H1 (cell line): ENCODE measurements at regions not wholly inside any gene's neighbourhood (a gene's known extent, or its start where the extent isn't known, plus 50 kb on each side); places are given as distances from the start of the nearest gene placed in this dataset.

Experiments used
- CTCF ChIA-PET: fragments of 300-600 bp; sonication (Branson Sonifier 250); formaldehyde crosslinking; loops from one replicate; lab custom pipeline; 2021; ENCODE audit not compliant: partially characterized antibody; lab: Charles Lee
- POLR2A ChIA-PET: fragments of 300-600 bp; sonication (Branson Sonifier 250); formaldehyde crosslinking; loops from one replicate; lab custom pipeline; 2021; ENCODE audit warnings: inconsistent platforms; ENCODE audit not compliant: partially characterized antibody; lab: Charles Lee
- DNase-seq, 2 experiments: peaks; one replicate each; pipeline versions ENCODE4 v3.0.0 to v3.0.0-alpha.2; 2010 to 2022; ENCODE audit warnings: low spot score in 2 of 2, low read depth in 1 of 2, mixed read lengths in 1 of 2
- FAIRE-seq: peaks from 2 replicates; lab custom pipeline; 2011; peaks lifted over from hg19 to GRCh38; lab: Jason Lieb, UNC
- H2AFZ ChIP-seq: 2 replicates; pipeline ENCODE4 v1.8.1; 2012; ENCODE audit warnings: low read length, inconsistent platforms
- H2AK5ac ChIP-seq: 2 replicates; pipeline ENCODE4 v1.6.1; 2013; ENCODE audit warnings: low read depth, low read length
- H2BK120ac ChIP-seq: replicated peaks from 2 replicates; pipeline ENCODE3; 2013; ENCODE audit warnings: low read depth, low read length, inconsistent platforms
- H2BK12ac ChIP-seq: 2 replicates; pipeline ENCODE4 v1.6.1; 2013; ENCODE audit warnings: low read depth, low read length
- H2BK15ac ChIP-seq: 2 replicates; pipeline ENCODE4 v1.6.1; 2013; ENCODE audit warnings: low read length
- H2BK20ac ChIP-seq: 2 replicates; pipeline ENCODE4 v1.6.1; 2013; ENCODE audit warnings: low read length
- H2BK5ac ChIP-seq: 2 replicates; pipeline ENCODE4 v1.6.1; 2013; ENCODE audit warnings: low read depth, low read length
- H3K14ac ChIP-seq: 2 replicates; pipeline ENCODE4 v1.6.1; 2013; ENCODE audit warnings: inconsistent platforms; ENCODE audit not compliant: insufficient read length
- H3K18ac ChIP-seq: 2 replicates; pipeline ENCODE4 v1.6.1; 2013; ENCODE audit warnings: low read length; ENCODE audit errors: extremely low read depth
- H3K23ac ChIP-seq: 2 replicates; pipeline ENCODE4 v1.6.1; 2013; ENCODE audit warnings: inconsistent platforms; ENCODE audit not compliant: insufficient read length
- H3K23me2 ChIP-seq: 2 replicates; pipeline ENCODE4 v1.6.1; 2013; ENCODE audit warnings: low read depth, low read length
- H3K27ac ChIP-seq: 2 replicates; pipeline ENCODE4 v1.6.1; 2011; ENCODE audit warnings: low read depth, low read length, inconsistent platforms
- H3K27me3 ChIP-seq, 4 experiments: replicated peaks in 1 of 4; 1 replicate in 1 of 4; 2 replicates in 3 of 4; pipeline versions ENCODE4 v1.6.1 to v1.8.1; 2011 to 2013; ENCODE audit warnings: low read length in 3 of 4, mild to moderate bottlenecking in 3 of 4, inconsistent platforms in 2 of 4, mixed read lengths in 2 of 4, moderate library complexity in 1 of 4; ENCODE audit not compliant: control insufficient read depth in 3 of 4, insufficient read depth in 3 of 4; ENCODE audit errors: extremely low read depth in 1 of 4
- H3K36me3 ChIP-seq, 4 experiments: 2 replicates each; pipeline versions ENCODE4 v1.6.1 to v1.8.1; 2011 to 2013; ENCODE audit warnings: mild to moderate bottlenecking in 4 of 4, low read length in 3 of 4, moderate library complexity in 2 of 4, control low read depth in 1 of 4, inconsistent platforms in 1 of 4; ENCODE audit not compliant: insufficient read depth in 4 of 4, control insufficient read depth in 2 of 4
- H3K4ac ChIP-seq: replicated peaks from 2 replicates; pipeline ENCODE3; 2013; ENCODE audit warnings: low read length, low read depth, mixed read lengths, inconsistent platforms; ENCODE audit not compliant: insufficient read length
- H3K4me1 ChIP-seq, 4 experiments: replicated peaks in 1 of 4; 1 replicate in 1 of 4; 2 replicates in 3 of 4; pipeline versions ENCODE4 v1.6.1 to v1.8.1; 2011 to 2013; ENCODE audit warnings: low read length in 3 of 4, inconsistent platforms in 2 of 4, mixed read lengths in 1 of 4; ENCODE audit not compliant: insufficient read depth in 4 of 4, control insufficient read depth in 3 of 4
- H3K4me2 ChIP-seq, 2 experiments: 2 replicates each; pipeline versions ENCODE4 v1.6.1 to v1.8.1; 2011 to 2013; ENCODE audit warnings: low read depth in 2 of 2, low read length in 2 of 2, control low read depth in 1 of 2, inconsistent platforms in 1 of 2, mild to moderate bottlenecking in 1 of 2; ENCODE audit not compliant: insufficient read depth in 1 of 2
- H3K4me3 ChIP-seq, 4 experiments: fragments of 200-600, 300-600 bp in 1 of 4; sonication (generic), shearing (Covaris generic), sonication (Bioruptor Twin) in 1 of 4; 2 replicates each; pipeline versions ENCODE4 v1.5.1 to v1.8.1; 2011 to 2016; ENCODE audit warnings: low read length in 4 of 4, low read depth in 3 of 4, control low read depth in 2 of 4, inconsistent platforms in 2 of 4, mild to moderate bottlenecking in 2 of 4, mixed read lengths in 1 of 4, moderate library complexity in 1 of 4; ENCODE audit not compliant: insufficient read depth in 2 of 4; ENCODE audit errors: extremely low read depth in 1 of 4
- H3K56ac ChIP-seq: replicated peaks from 2 replicates; pipeline ENCODE3; 2013; ENCODE audit warnings: low read depth, mild to moderate bottlenecking, mixed read lengths, low read length, inconsistent platforms; ENCODE audit not compliant: insufficient read length
- H3K79me1 ChIP-seq: 2 replicates; pipeline ENCODE4 v1.6.1; 2013; ENCODE audit warnings: low read depth, low read length, control low read depth
- H3K79me2 ChIP-seq, 2 experiments: 2 replicates each; pipeline versions ENCODE4 v1.6.1 to v1.8.1; 2012 to 2013; ENCODE audit warnings: low read length in 2 of 2, mild to moderate bottlenecking in 2 of 2, inconsistent platforms in 1 of 2; ENCODE audit not compliant: insufficient read depth in 2 of 2, control insufficient read depth in 1 of 2
- H3K9ac ChIP-seq, 4 experiments: replicated peaks in 1 of 4; 1 replicate in 1 of 4; 2 replicates in 3 of 4; pipeline versions ENCODE4 v1.6.1 to v1.8.1; 2011 to 2013; ENCODE audit warnings: low read depth in 3 of 4, low read length in 3 of 4, control low read depth in 2 of 4, mild to moderate bottlenecking in 2 of 4, moderate library complexity in 2 of 4, inconsistent platforms in 1 of 4; ENCODE audit errors: extremely low read depth in 1 of 4
- H3K9me3 ChIP-seq, 2 experiments: 2 replicates each; pipeline versions ENCODE4 v1.6.1 to v1.8.1; 2012 to 2013; ENCODE audit warnings: mild to moderate bottlenecking in 2 of 2, moderate library complexity in 2 of 2, control low read depth in 1 of 2, inconsistent platforms in 1 of 2, low read depth in 1 of 2, low read length in 1 of 2, mixed read lengths in 1 of 2; ENCODE audit not compliant: insufficient read depth in 2 of 2
- H4K20me1 ChIP-seq, 2 experiments: replicated peaks in 1 of 2; 2 replicates each; pipeline versions ENCODE3 to v1.8.1; 2011 to 2013; ENCODE audit warnings: inconsistent platforms in 2 of 2, low read length in 2 of 2, mild to moderate bottlenecking in 1 of 2; ENCODE audit not compliant: insufficient read depth in 2 of 2, control insufficient read depth in 1 of 2
- H4K5ac ChIP-seq: 2 replicates; pipeline ENCODE4 v1.6.1; 2013; ENCODE audit warnings: low read length, low read depth, mixed read lengths, inconsistent platforms; ENCODE audit not compliant: insufficient read length
- H4K8ac ChIP-seq: 2 replicates; pipeline ENCODE4 v1.8.0; 2013; ENCODE audit warnings: mild to moderate bottlenecking, moderate library complexity, low read length, inconsistent platforms; ENCODE audit not compliant: insufficient read depth; ENCODE audit errors: extremely low read depth
- H4K91ac ChIP-seq: replicated peaks from 2 replicates; pipeline ENCODE3; 2013; ENCODE audit warnings: low read length, mixed read lengths, inconsistent platforms; ENCODE audit not compliant: insufficient read length
- WGBS, 2 experiments: shearing (Covaris generic) in 1 of 2; methylation state at CpG; one replicate each; pipeline versions ENCODE4 v1.1.6 to v1.1.7; 2013 to 2015; ENCODE audit warnings: low lambda C conversion rate in 2 of 2, mixed read lengths in 2 of 2, inconsistent platforms in 1 of 2, low coverage in 1 of 2, missing lambda C conversion rate in 1 of 2; ENCODE audit not compliant: insufficient replicate concordance in 2 of 2, insufficient coverage in 1 of 2, insufficient read length in 1 of 2; ENCODE audit errors: extremely low coverage in 1 of 2, missing lambda C conversion rate in 1 of 2; 5-methylcytosine and 5-hydroxymethylcytosine counted together

GRCh38 chr17:34841467-34841866 is 119.8 kb downstream of the CCT6B start:
- Histone ChIP-seq H3K27ac (no peak overlapping the region), H3K4me2 (no peak overlapping the region), H2AFZ (no peak overlapping the region), H4K20me1 (no peaks in the 10 kb centered on the region), H3K4me3 (no peak overlapping the region), H2AK5ac (peak overlapping the region; percentile 83), H3K36me3 (no peaks in the 10 kb centered on the region; a peak in 1 of 8 replicates), H3K14ac (no peak overlapping the region), H3K23ac (no peak overlapping the region), H3K4ac (no peak overlapping the region), H4K8ac (no peak overlapping the region; the same call in 1 of the 2 replicates), H3K56ac (no peak overlapping the region), H3K27me3 (no peaks in the 10 kb centered on the region), H2BK5ac (peak overlapping the region; percentile 67; the same call in 1 of the 2 replicates), H3K9ac (no peak overlapping the region), H3K4me1 (peaks cover 0 to 7% (median 4%) of the 10 kb centered on the region in 4 experiments; a peak in 4 of 7 replicates), H2BK15ac (no peak overlapping the region), H3K79me1 (no peaks in the 10 kb centered on the region), H3K9me3 (no peaks in the 10 kb centered on the region), H3K18ac (no peak overlapping the region), H4K91ac (peak overlapping the region; percentile 30), H4K5ac (no peak overlapping the region), H2BK20ac (0 out of 2 replicates have a peak overlapping the region, but pooled peaks have one; percentile 21), H2BK120ac (no peak overlapping the region), H2BK12ac (peak overlapping the region; percentile 89; the same call in 1 of the 2 replicates), H3K23me2 (no peaks in the 10 kb centered on the region), H3K79me2 (no peaks in the 10 kb centered on the region)
- FAIRE-seq (no peak), DNase-seq (no peak)
- POLR2A ChIA-PET: interaction anchor here (2.0 kb wide), 1 partner anchor 10 kb away, joined by 7 read pairs; no protein-coding TSS in a partner anchor
- CTCF ChIA-PET: interaction anchor here (0.6 to 2.0 kb wide), 8 partner anchors 9 to 1070 kb away, joined by 3 to 12 read pairs (median 4); no protein-coding TSS in a partner anchor
- 100% methylated on average over 1 of the region's 1 CpG; no CpG with 5 or more reads in 1 of the 2 experiments for WGBS, 2 experiments
